Glomerular visceral epithelial cell (primary cell): ENCODE measurements at regions not wholly inside any gene's neighbourhood (a gene's known extent, or its start where the extent isn't known, plus 50 kb on each side); places are given as distances from the start of the nearest gene placed in this dataset.

Experiments
- DNase-seq: peaks from one replicate; pipeline ENCODE4 v3.0.0-alpha.2; 2016; ENCODE audit errors: extremely low spot score

DNA sequence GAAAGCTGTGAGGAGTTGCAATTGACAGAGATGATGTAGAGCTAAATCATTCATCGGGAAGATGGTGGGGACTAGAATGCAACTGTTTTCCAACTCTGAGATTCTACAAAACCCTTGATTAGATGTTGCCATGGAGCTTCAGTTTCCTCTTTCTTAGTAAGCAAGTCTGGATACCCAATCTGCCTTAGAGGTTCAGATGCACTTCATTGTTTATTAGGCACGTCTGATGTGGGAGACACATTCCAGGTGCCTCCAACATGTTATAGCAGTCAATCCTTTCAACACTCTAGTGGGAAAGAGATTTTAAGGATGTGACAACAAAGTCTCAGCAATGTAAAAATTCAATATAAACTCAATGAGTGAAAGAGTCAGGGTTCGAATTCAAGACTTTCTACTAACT, 291.3 kb upstream of the PHYHIPL start:
- no peak for DNase-seq

GRCh38 chr10:58885686-58886345, 290.6 kb upstream of the PHYHIPL start:
- DNase-seq, result no peak

DNA sequence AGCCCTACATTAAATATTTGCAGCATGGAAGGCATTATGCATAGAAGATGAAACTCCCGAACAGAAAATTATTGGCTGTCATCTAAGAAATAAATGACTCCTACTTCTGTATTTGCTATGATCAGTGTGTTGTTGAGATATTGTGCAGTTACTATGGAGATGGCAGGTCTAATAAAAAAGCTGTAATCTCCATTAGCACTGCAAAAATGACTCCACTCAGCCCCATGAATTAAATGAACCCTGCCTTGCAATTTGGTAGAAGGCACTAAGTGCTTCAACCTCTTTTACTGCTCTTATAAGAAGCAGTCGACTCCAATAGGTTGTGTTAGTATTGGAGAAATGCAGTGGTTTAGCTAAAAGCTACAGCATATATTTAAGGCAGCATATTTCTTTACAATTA, 290.0 kb upstream of the PHYHIPL start:
- DNase-seq, result no peak

DNA sequence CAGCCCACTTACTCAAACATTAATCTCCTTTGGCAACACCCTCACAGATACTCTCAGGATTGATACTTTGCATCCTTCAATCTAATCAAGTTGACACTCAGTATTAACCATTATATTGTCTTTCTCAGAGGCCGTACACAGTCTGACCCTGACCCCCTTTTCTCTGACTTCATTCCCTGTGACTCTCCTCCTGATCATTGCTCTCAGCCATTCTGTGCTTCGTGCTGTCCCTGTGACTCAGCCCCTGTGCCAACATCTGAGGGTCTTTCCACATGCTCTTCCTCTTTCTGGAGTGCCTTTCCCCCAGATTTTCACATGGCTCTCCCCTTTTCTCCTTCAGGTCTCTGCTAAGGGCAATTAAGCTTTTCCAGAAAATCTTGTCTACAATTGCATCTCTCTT, 289.0 kb upstream of the PHYHIPL start:
- DNase-seq, result no peak

DNA sequence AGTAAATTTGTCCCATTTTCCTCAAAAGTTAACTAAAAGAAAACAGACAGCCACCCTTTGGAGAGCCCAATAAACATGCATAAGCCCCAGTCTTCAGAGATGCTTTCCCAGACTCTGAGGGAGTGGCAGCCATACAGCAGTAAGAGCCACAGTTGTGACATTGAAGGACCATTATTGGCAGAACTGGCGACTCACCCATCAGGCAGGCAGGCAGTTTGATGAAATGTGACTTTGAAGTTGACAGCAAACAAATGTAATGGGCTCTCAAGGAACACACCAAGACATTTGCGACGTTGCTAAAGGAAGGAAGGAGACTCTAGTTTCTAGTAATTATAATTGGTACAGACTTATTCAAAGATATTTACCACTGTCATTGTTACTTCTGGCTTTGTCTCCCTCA, 287.5 kb upstream of the PHYHIPL start:
- no peak for DNase-seq

DNA sequence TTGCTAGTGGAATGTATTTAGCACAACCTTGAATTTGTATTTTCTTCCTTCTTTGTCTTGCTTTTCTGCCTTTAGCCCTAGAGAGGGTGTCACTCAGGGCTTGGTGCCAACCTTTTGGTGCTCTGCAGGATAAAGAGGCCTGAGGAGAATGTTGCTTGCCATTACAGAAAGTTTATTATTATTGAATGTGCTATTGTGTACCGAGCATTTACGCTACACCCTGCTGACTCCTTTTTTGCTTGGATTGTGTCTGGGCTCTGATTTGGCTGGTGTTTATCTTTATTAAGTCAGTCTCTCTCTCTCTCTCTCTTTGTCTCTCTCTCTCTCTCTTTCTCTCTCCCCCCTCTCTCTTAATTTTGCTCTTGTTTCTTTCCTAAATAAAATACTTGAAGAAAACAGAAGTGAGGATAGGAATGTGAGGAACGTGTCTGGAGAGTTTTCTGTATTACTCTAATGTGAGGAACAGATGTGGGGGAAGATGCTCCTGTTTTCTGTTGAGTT, 284.4 kb upstream of the PHYHIPL start:
- DNase-seq, result no peak

DNA sequence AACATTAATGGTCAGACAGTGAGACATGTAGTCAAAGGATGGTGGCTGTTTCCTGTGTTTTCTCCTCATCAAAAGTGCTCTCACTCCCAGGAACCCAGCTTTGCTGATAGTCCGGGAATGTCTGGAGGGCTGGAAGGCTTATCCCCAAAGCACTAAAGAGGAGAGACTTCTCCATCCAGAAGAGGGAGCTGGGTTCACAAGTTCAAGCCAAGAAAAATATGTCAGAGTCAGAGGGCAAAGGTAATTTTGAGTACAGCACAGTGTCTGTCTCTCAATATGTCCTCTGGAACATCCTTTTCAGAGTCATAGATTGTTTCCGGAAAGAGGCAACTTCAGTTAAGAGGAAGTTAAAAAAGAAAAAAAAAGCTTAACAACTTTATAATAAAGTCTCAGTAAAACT, 281.5 kb upstream of the PHYHIPL start:
- no peak for DNase-seq

DNA sequence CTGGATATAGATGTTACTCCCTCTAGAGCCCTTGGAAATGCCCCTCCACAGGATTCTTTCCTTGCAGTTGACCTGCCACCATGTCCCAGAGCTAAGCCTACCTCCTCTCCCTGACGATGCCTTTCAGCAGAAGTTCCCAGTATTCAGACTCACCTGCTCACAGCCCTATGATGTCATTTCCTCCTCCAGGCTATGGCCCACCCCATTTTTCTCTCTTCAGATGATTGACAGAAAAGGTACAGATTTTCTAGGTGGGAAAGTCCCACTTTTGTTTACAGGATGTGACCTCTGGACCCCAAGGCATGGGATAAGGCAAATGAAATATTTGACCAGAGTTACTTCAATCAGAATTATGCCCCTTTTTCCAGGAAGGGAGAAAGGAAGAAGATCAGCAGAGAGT, 280.2 kb upstream of the PHYHIPL start:
- no peak for DNase-seq

GRCh38 chr10:58897236-58897635, 279.2 kb upstream of the PHYHIPL start:
- DNase-seq, result no peak

DNA sequence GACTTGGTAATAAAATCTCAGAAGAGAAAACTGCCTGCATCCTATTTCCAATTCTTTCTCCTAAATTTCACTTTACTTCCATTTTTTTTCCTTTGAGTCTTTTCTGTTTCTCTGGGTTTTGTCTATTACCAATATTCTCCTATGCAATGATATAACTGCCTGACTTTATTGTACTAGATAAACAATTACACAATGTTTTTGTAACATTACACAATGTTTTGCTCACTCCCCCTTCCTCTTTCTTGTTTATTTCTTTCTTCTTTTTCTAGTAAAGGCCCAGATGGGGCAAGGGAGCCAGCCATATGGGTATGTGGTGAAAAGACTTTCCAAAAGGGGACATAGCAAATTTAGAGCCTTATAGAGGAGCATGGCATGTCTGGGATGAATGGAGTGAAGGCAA, 278.7 kb upstream of the PHYHIPL start:
- no peak for DNase-seq

- DNase-seq, result no peak
These were observed 277.4 kb upstream of the PHYHIPL start for GRCh38 chr10:58898854-58899573.

DNA sequence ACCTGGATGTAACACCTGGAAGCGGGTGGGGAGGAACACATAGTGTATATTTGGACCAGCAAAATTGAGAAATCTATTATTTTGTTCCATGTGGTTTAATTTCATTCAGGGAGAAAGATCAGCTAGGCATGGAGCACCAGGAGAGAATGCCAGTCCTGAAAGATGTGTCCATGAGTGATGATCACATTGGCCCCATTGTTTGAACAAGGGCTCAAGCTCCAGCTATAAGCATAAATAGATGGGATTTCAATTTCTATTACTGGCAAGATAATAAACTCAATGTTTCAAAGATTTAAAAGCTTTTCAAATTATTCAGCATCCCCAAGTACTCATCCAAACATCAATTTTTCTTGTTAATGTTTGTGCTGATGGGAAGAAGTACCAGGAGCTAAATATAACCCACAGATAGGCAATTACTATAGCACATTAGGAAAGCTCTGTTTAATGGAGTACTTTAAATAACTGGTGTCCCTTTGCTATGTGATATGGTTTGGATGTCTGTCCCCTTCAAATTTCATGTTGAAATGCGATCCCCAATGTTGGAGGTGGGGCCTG, 275.3 kb upstream of the PHYHIPL start:
- DNase-seq, result no peak

GRCh38 chr10:58903071-58903470, 273.4 kb upstream of the PHYHIPL start:
- DNase-seq, result no peak

GRCh38 chr10:58909881-58910280, 266.6 kb upstream of the PHYHIPL start:
- DNase-seq, result no peak

GRCh38 chr10:58913717-58914116, 262.7 kb upstream of the PHYHIPL start:
- DNase-seq, result no peak

DNA sequence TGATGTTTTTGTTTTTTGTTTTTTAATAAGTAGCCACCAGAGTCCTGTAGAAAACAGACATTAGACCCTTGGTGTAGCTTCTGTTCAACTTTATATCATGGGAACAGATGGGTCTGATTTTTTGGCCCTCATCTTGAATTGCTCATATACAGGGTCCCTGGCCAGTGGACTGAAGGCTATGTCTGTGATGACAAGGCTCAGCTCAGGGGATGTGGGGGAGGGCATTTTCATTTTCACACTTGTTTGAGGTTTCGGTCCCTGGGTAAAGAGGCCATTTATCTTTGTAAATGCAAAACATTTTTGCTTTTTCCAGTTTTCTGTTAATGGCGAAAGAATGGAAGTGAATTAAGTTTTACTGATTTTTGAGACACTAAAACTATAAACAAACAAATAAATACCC, 257.6 kb upstream of the PHYHIPL start:
- no peak for DNase-seq

GRCh38 chr10:58919927-58920654, 256.4 kb upstream of the PHYHIPL start:
- peak; percentile 62 for DNase-seq

DNA sequence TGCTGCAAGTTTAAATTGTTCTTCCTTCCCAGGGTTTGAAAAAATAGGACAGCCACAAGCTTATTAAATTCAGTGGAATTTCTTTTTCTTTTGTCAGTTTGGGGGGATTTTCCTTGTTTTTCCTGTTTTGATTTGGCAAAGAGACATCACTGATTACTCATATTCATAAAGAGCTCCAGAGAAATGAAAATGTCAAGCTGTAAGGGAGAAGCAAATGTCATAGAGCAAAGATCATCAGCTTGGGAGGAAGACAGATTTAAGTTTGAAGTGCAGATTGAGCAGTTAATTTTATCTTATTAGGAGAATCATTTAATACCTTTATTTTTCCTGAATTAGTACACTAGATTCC, 255.8 kb upstream of the PHYHIPL start:
- DNase-seq, result no peak

DNA sequence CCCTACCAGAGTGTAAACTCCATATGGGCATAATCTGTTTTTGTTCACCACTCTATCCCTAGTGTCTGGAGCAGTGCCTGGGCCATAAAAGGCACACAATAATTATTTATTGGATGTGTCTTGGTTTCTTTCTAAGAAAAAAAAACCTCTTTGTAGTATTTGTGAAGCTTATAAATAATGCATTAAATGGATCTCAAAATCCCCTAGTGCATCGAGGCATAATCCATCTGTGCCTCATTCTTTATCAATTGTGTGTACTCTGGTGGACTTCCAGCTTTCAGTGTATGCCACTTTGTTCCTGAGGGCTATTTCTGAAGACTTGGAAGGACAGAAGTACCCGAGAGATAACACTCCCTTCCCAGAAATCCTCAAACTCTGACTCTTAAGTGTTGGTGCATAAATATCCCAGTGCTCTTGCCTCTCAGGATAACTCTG, 255.0 kb upstream of the PHYHIPL start:
- no peak for DNase-seq

GRCh38 chr10:58925381-58925780, 251.1 kb upstream of the PHYHIPL start:
- no peak for DNase-seq

DNA sequence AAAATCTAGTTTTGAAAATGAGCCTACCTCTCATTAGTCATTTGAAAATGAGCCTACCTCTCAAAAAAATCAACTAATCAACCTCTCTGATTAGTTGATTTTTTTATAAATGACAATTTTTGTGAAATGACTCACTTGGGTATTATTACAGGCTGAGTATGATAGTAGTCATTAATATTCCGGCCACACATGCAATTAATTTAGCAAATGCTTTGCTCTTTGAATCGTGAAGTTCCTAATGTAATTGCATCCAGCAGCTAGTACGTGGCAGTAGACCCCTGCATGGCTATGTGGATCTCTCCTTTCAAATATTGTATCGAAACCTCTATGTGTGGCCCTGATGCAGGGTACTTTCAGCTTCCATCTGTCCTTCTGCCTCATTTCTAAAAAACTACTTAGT, 245.9 kb upstream of the PHYHIPL start:
- DNase-seq, result no peak

DNA sequence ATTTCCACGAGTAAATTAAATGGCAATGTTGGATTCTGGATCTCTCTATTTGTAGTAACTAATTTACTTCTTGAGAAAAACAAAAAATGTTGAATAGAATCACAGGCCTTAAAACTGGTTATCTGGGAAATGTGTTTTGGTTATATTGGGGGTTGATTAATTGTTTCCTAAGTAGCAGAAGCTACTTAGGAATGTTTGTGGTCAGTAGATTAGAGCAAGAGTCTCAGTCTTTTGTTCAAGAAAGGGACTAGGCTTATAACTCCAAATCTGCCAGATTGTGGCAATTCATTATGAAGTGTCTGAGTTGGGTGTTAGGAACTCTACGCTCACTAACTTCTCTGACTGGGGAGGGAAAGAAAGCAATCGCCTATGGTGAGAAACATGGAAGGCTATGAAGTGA, 244.3 kb upstream of the PHYHIPL start:
- no peak for DNase-seq
